Panc1 (cell line): ENCODE measurements at regions not wholly inside any gene's neighbourhood (a gene's known extent, or its start where the extent isn't known, plus 50 kb on each side); places are given as distances from the start of the nearest gene placed in this dataset.
A peak's percentile ranks its signal among the peaks of the same experiment; 100 is the strongest.

Source experiments
- ATAC-seq: fragments of 200-7000 bp; cut with Tn5 transposase; 2 replicates; pipeline ENCODE4 v1.9.1; 2020; ENCODE audit warnings: mild to moderate bottlenecking, moderate library complexity
- BruUV-seq: library from RNA; stranded (reverse); fragments of 400-500 nt; replicated peaks from 2 replicates; lab custom pipeline; 2021; lab: Mats Ljungman, UMichigan
- CTCF ChIA-PET: fragments of 300-600 bp; sonication (Branson Sonifier 250); formaldehyde crosslinking; loops from one replicate; lab custom pipeline; 2022; ENCODE audit warnings: antibody characterized with exemption; lab: Charles Lee
- POLR2A ChIA-PET: fragments of 300-600 bp; sonication (Branson Sonifier 250); formaldehyde crosslinking; loops from one replicate; lab custom pipeline; 2022; ENCODE audit warnings: antibody characterized with exemption; lab: Charles Lee
- DNase-seq: peaks from one replicate; pipeline ENCODE4 v3.0.0-alpha.2; 2010; ENCODE audit warnings: low read depth, low spot score
- H3K27ac ChIP-seq: 2 replicates; pipeline ENCODE4 v1.5.1; 2011; ENCODE audit warnings: mild to moderate bottlenecking, low read length, inconsistent platforms
- H3K27me3 ChIP-seq: fragments of 200-500 bp; sonication (Bioruptor generic); 2 replicates; pipeline ENCODE4 v1.6.0; 2014; ENCODE audit warnings: low read length, inconsistent platforms; ENCODE audit not compliant: control insufficient read depth, insufficient read depth
- H3K36me3 ChIP-seq: fragments of 200-500 bp; sonication (Bioruptor generic); 2 replicates; pipeline ENCODE4 v1.5.1; 2014; ENCODE audit warnings: inconsistent platforms, mild to moderate bottlenecking, low read length, moderate library complexity; ENCODE audit not compliant: control insufficient read depth, insufficient read depth
- H3K4me1 ChIP-seq: 2 replicates; pipeline ENCODE4 v1.5.1; 2011; ENCODE audit warnings: inconsistent platforms, mild to moderate bottlenecking, low read length, moderate library complexity; ENCODE audit not compliant: control insufficient read depth, insufficient read depth
- H3K4me3 ChIP-seq, 2 experiments: 2 replicates each; pipeline ENCODE4 v1.5.1; 2011 to 2012; ENCODE audit warnings: low read depth in 2 of 2, low read length in 2 of 2, mild to moderate bottlenecking in 2 of 2, inconsistent platforms in 1 of 2, moderate library complexity in 1 of 2
- H3K9me3 ChIP-seq: fragments of 200-500 bp; sonication (Bioruptor generic); 2 replicates; pipeline ENCODE4 v1.5.1; 2014; ENCODE audit warnings: low read depth, mild to moderate bottlenecking, inconsistent platforms, low read length, moderate library complexity; ENCODE audit not compliant: control insufficient read depth, insufficient read depth
- POLR2AphosphoS5 ChIP-seq: IDR thresholded peaks from 2 replicates; pipeline ENCODE4 v1.6.1; 2012; ENCODE audit warnings: mild to moderate bottlenecking, low read depth, low read length, moderate library complexity
- SIN3A ChIP-seq: IDR thresholded peaks from 2 replicates; pipeline ENCODE4 v1.6.1; 2012; ENCODE audit warnings: low read depth, mild to moderate bottlenecking, low read length, moderate library complexity, borderline replicate concordance; ENCODE audit not compliant: insufficient read depth
- TCF7L2 ChIP-seq: IDR thresholded peaks from 2 replicates; pipeline ENCODE4 v1.6.1; 2011; ENCODE audit warnings: mild to moderate bottlenecking, low read depth, low read length, inconsistent platforms
- in situ Hi-C: cut with HindIII; loops from 2 replicates; pipeline ENCODE4 v1.10.0; 2016; ENCODE audit warnings: low sequenced_read_pairs, low pct_unique_long_range_greater_than_20kb
- intact Hi-C: fragments of 100-400 bp; cut with micrococcal nuclease; formaldehyde crosslinking; loops from one replicate; pipeline ENCODE4 v1.10.0; 2022; ENCODE audit not compliant: unreplicated experiment
- TF ChIP-seq, protein P1 (sequence below): fragments of 450-650 bp; IDR thresholded peaks from 2 replicates; pipeline ENCODE4 v1.5.1; 2017; ENCODE audit warnings: mild to moderate bottlenecking
- TF ChIP-seq, protein P2 (sequence below), 2 experiments: IDR thresholded peaks; 2 replicates each; pipeline ENCODE4 v1.6.1; 2011 to 2012; ENCODE audit warnings: low read depth in 2 of 2, control low read depth in 1 of 2, low read length in 1 of 2, mild to moderate bottlenecking in 1 of 2, moderate library complexity in 1 of 2; ENCODE audit not compliant: insufficient read depth in 1 of 2

DNA sequence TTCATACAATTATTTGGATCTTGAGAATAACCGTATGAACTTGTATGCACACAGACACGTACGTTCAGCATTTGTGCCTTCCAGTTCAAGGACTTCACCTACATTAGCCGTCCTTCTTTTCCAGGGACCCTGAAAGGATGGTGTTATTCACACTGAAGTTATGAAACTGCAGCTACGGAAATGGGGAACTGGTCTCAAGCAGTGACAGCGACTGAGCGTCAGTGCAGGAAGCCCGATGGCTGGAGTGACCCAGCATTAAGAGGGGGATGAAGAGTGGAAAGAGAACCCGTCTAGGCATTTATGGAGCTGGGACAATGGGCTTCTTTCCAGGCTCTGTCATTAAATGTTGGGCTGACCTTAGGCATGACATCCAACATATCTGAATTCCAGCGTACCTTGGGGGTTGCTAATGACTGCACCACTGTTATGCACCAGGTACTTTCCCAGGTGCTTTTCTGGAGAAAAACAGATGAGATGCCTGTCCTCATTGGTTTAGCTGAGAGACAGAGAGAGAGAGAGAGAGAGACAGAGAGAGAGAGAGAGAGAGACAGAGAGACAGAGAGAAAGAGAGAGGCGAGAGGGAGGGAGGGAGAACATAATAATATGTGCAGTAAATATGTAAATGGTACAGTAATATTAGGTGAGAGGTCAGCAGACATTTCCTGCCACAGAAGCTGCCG is 204.7 kb upstream of the EXOC2 start:
- Histone ChIP-seq H3K36me3 (no peaks in the 10 kb centered on the region), H3K27ac (no peak overlapping the region), H3K4me3 (no peak overlapping the region), H3K4me1 (no peaks in the 10 kb centered on the region), H3K9me3 (no peaks in the 10 kb centered on the region), H3K27me3 (0 out of 2 replicates have a peak, but pooled peaks cover 3% of the 10 kb centered on the region)
- in situ Hi-C loops (no loop called here), intact Hi-C loops (no loop called here)
- ChIA-PET POLR2A (no interaction called here), CTCF (no interaction called here)
- TF ChIP-seq POLR2AphosphoS5 (no peak), SIN3A (no peak), TCF7L2 (no peak)
- TF ChIP-seq, protein P1, sequence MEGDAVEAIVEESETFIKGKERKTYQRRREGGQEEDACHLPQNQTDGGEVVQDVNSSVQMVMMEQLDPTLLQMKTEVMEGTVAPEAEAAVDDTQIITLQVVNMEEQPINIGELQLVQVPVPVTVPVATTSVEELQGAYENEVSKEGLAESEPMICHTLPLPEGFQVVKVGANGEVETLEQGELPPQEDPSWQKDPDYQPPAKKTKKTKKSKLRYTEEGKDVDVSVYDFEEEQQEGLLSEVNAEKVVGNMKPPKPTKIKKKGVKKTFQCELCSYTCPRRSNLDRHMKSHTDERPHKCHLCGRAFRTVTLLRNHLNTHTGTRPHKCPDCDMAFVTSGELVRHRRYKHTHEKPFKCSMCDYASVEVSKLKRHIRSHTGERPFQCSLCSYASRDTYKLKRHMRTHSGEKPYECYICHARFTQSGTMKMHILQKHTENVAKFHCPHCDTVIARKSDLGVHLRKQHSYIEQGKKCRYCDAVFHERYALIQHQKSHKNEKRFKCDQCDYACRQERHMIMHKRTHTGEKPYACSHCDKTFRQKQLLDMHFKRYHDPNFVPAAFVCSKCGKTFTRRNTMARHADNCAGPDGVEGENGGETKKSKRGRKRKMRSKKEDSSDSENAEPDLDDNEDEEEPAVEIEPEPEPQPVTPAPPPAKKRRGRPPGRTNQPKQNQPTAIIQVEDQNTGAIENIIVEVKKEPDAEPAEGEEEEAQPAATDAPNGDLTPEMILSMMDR: no peak
- TF ChIP-seq, protein P2, sequence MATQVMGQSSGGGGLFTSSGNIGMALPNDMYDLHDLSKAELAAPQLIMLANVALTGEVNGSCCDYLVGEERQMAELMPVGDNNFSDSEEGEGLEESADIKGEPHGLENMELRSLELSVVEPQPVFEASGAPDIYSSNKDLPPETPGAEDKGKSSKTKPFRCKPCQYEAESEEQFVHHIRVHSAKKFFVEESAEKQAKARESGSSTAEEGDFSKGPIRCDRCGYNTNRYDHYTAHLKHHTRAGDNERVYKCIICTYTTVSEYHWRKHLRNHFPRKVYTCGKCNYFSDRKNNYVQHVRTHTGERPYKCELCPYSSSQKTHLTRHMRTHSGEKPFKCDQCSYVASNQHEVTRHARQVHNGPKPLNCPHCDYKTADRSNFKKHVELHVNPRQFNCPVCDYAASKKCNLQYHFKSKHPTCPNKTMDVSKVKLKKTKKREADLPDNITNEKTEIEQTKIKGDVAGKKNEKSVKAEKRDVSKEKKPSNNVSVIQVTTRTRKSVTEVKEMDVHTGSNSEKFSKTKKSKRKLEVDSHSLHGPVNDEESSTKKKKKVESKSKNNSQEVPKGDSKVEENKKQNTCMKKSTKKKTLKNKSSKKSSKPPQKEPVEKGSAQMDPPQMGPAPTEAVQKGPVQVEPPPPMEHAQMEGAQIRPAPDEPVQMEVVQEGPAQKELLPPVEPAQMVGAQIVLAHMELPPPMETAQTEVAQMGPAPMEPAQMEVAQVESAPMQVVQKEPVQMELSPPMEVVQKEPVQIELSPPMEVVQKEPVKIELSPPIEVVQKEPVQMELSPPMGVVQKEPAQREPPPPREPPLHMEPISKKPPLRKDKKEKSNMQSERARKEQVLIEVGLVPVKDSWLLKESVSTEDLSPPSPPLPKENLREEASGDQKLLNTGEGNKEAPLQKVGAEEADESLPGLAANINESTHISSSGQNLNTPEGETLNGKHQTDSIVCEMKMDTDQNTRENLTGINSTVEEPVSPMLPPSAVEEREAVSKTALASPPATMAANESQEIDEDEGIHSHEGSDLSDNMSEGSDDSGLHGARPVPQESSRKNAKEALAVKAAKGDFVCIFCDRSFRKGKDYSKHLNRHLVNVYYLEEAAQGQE (IDR thresholded peaks at IDR 0.05; ENCODE audit: insufficient read depth in 1 of 2, low read depth in 2 of 2, low read length in 1 of 2): no peak
- no peak for DNase-seq
- no TSS peak for BruUV-seq
- ATAC-seq: no peak

DNA sequence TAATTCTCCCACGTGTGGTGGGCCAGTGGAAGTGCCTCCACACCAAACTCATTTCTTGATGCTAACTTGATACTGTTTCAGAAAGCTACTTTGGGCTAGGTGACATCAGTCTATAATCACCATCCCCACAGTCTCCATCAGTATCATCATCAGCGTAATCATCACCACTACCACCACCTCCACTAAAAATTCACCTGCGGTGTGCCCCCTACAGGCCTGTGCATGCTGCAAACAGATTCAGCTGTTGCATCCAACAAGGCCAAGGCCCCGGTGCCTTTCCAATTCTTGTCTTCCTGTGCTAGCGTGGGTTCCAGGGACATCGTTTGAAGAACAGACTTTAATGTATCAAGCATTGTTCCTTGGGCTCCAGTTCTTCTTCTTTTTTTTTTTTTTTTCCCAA is 201.3 kb upstream of the EXOC2 start:
- no peaks in the 10 kb centered on the region for H3K4me1 ChIP-seq
- ATAC-seq: no peak
- TF ChIP-seq, protein P1: peak; percentile 52
- TF ChIP-seq, protein P2 (IDR thresholded peaks at IDR 0.05; ENCODE audit: insufficient read depth in 1 of 2, low read depth in 2 of 2, low read length in 1 of 2): no peak
- ChIA-PET POLR2A (no interaction called here), CTCF (no interaction called here)
- no peak overlapping the region for H3K27ac ChIP-seq
- in situ Hi-C loops: no loop called here
- no peak for DNase-seq
- no peaks in the 10 kb centered on the region for H3K9me3 ChIP-seq
- H3K36me3 ChIP-seq: no peaks in the 10 kb centered on the region
- H3K27me3 ChIP-seq: no peaks in the 10 kb centered on the region
- H3K4me3 ChIP-seq: no peak overlapping the region
- no TSS peak for BruUV-seq
- intact Hi-C loops: no loop called here
